Stimulated activated CD8-positive, alpha-beta memory T cell treated with anti-CD3 and anti-CD28 coated beads, Interleukin-15, amount 100 ng/mL, for 48 hours (primary cell): ENCODE measurements at regions not wholly inside any gene's neighbourhood (a gene's known extent, or its start where the extent isn't known, plus 50 kb on each side); places are given as distances from the start of the nearest gene placed in this dataset.

Source experiments
- DNase-seq, 2 donors: peaks; one replicate each; pipeline ENCODE4 v3.0.0-alpha.2; 2020; ENCODE audit warnings: low read depth in 2 of 2

DNA sequence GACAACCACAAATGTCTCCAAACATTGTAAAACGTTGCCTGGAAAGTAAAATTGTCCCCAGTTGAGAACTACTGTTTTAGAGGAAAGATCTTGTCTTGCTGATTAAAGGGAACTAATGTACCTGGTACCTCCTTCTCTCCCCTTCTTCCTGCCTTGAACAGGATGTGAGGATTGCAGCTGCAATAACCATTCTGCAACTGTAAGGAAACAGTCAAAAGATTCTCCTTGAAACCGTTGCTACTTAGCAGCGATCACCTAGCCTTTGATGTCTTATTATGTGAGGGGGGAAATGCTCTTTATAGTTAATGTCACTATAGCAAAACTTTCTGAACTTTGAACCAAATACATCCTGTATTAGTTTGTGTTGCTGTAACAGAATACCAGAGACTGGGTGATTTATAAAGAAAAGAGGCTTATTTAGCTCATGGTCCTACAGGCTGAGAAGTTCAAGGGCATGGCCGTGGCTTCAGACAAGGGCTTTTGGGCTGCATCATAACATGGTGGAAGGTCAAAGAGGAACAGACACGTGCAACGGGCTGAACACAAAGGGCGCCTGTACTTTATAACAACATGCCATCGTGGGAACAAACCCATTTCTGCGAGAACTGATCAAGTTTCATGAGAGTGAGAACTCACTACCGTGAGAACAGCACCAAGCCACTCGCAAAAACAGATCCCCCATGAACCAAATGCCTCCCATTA, 54.2 kb upstream of the PARD3 start:
- DNase-seq: no peak

DNA sequence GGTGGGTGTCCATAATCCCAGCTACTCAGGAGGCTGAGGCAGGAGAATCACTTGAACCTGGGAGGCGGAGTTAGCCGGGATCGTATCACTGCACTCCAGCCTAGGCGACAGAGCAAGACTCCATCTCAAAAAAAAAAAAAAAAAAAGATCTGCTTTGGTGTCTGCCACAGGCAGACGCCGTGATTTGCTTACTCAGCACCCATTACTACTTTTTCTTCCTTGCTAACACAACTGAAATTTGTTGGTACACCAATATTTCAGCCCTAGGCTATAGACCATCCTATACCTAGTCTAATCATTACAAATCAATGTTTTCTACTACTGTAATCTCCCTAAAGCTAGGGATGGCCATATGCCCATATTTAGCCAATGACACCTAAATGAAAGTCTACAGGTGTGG, 53.5 kb upstream of the PARD3 start:
- DNase-seq: no peak

DNA sequence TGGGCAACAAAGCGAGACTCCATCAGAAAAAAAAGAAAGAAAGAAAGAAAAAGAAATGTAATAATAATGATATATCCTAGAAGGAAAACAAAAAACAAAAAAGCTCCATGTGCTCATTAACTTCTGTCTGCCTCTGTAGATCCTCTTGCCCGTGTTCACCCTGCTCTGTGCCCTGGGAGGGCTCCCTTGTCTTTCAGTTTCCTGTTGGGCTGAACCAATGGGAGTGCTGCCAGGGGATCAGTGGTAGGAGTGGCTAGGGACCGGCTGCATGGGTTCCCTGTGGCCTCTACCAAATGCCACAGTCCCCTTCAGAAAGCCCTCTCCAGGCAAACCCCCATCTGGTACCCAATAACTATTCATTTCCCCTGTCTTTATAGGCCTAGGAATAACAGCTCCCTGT, 51.8 kb upstream of the PARD3 start:
- DNase-seq: no peak
